Ectodermal cell (in vitro differentiated cells): ENCODE measurements at regions not wholly inside any gene's neighbourhood (a gene's known extent, or its start where the extent isn't known, plus 50 kb on each side); places are given as distances from the start of the nearest gene placed in this dataset.
"Not testable (repeated sequence)": the region's sequence is repeated elsewhere in the genome, so short reads cannot be mapped to it uniquely, and the experiment has no call there.

Source experiments
- H3K27ac ChIP-seq: 2 replicates; pipeline ENCODE4 v1.7.0; 2013; ENCODE audit warnings: mild to moderate bottlenecking, low read depth, low read length; ENCODE audit not compliant: insufficient read depth, poor library complexity, severe bottlenecking
- H3K27me3 ChIP-seq: 2 replicates; pipeline ENCODE4 v1.7.0; 2013; ENCODE audit warnings: mild to moderate bottlenecking, low read length; ENCODE audit not compliant: insufficient read depth, control insufficient read depth, poor library complexity, severe bottlenecking
- H3K36me3 ChIP-seq: one replicate; pipeline ENCODE4 v1.7.0; 2013; ENCODE audit warnings: low read length; ENCODE audit not compliant: control insufficient read depth, insufficient read depth
- H3K4me1 ChIP-seq: one replicate; pipeline ENCODE4 v1.7.0; 2013; ENCODE audit warnings: low read length; ENCODE audit not compliant: control insufficient read depth, insufficient read depth
- H3K4me3 ChIP-seq: 2 replicates; pipeline ENCODE4 v1.7.0; 2013; ENCODE audit warnings: low read depth, low read length, control low read depth; ENCODE audit not compliant: insufficient read depth
- H3K9me3 ChIP-seq: 2 replicates; pipeline ENCODE4 v1.7.0; 2013; ENCODE audit warnings: mild to moderate bottlenecking, low read length, moderate library complexity; ENCODE audit not compliant: control insufficient read depth
- WGBS, 2 experiments: methylation state at CpG; one replicate each; pipeline ENCODE4 v1.1.7; 2013; ENCODE audit warnings: missing lambda C conversion rate in 2 of 2; 5-methylcytosine and 5-hydroxymethylcytosine counted together

GRCh38 chr4:161277150-161277787, 886.5 kb downstream of the FSTL5 start:
- H3K4me3 ChIP-seq, H3K4me1 ChIP-seq: not testable (repeated sequence)

GRCh38 chr4:161273607-161274006, 890.2 kb downstream of the FSTL5 start:
- no peak overlapping the region for H3K27ac ChIP-seq
- 97% methylated on average over 1 to 2 of the region's 2 CpGs for WGBS, 2 experiments
- H3K4me3 ChIP-seq, result no peak overlapping the region
- no peaks in the 10 kb centered on the region for H3K9me3 ChIP-seq
- H3K36me3 ChIP-seq, result no peaks in the 10 kb centered on the region
- no peaks in the 10 kb centered on the region for H3K27me3 ChIP-seq
- no peaks in the 10 kb centered on the region for H3K4me1 ChIP-seq

More at GRCh38 chr4:161277150-161277787, 886.5 kb downstream of the FSTL5 start:
- not testable (repeated sequence) for H3K27me3 ChIP-seq, H3K36me3 ChIP-seq, H3K9me3 ChIP-seq, H3K27ac ChIP-seq
- WGBS, 2 experiments, result 96% methylated on average over 44 of the region's 44 CpGs

GRCh38 chr4:161260819-161261218, 903.0 kb downstream of the FSTL5 start:
- Histone ChIP-seq H3K4me3 (no peak overlapping the region), H3K9me3 (no peaks in the 10 kb centered on the region), H3K27ac (no peak overlapping the region), H3K36me3 (no peaks in the 10 kb centered on the region), H3K27me3 (no peaks in the 10 kb centered on the region), H3K4me1 (no peaks in the 10 kb centered on the region)
- WGBS, 2 experiments, result no CpG with 5 or more reads among the region's 1 CpG

DNA sequence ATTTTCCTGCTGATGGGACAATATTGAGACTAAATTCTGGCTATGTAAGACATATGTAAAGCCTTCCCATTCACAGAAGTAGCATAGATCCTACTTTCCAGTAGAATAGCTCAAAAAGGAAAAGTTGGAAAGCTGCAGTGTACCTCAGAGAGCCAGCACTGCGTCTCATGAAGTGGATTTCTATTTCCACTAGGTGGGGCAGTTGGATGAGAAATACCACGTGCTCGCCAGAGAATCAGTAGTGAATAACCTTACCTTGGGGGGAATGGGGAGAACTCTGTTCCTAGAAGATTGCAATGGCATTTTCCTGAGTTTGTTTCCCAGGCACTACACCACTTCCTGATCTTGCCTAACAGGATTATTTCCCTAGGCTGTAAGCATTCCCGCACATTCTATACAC, 907.1 kb downstream of the FSTL5 start:
- H3K4me3 ChIP-seq, result no peak overlapping the region
- H3K27ac ChIP-seq, result no peak overlapping the region
- 90 to 93% methylated on average over 4 of the region's 4 CpGs for WGBS, 2 experiments
- no peaks in the 10 kb centered on the region for H3K36me3 ChIP-seq
- H3K9me3 ChIP-seq, result peaks cover 6% of the 10 kb centered on the region
- no peaks in the 10 kb centered on the region for H3K27me3 ChIP-seq
- no peaks in the 10 kb centered on the region for H3K4me1 ChIP-seq

DNA sequence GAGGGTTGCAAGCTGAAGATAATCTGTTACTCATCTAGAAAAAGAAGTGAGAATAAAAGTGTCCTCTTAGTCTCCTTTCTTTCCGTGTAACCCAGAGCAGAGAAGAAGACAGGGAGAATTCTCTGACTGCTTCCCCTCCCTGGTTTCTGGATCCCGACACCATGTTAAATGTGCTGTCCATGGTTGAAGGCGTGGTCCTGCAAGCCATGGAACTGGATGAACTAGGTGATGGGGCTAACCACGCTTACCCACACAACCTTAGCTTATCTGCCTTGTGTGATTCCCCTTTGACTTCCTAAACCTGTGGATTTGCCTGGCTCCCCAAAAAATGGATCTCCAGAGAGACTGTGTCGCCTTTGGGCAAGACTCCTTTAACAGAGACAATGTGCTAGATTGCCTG, 907.6 kb downstream of the FSTL5 start:
- Histone ChIP-seq H3K4me3 (no peak overlapping the region), H3K36me3 (no peaks in the 10 kb centered on the region), H3K27ac (no peak overlapping the region), H3K9me3 (peaks cover 6% of the 10 kb centered on the region), H3K27me3 (no peaks in the 10 kb centered on the region), H3K4me1 (no peaks in the 10 kb centered on the region)
- 89 to 96% methylated on average over 5 of the region's 5 CpGs for WGBS, 2 experiments

DNA sequence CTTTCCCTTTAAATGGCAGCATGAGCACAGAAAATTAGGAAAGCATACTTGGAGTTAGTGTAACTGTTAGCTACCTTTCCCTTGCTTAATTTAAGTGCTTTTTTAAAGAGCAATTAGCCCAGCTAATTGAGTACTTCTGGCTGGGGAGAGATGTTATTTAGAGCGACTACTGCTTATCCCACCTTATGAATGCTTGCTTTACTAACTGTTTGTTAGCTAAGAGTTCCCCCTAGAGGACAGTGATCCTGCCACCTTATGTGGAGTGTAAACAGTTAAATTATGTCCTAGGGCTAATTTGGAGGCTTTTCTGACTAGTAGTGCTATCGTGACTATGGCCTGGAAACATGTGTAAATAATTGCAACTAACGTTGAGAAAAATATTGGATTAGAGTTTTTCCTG, 909.4 kb downstream of the FSTL5 start:
- 88 to 96% methylated on average over 3 of the region's 3 CpGs for WGBS, 2 experiments

DNA sequence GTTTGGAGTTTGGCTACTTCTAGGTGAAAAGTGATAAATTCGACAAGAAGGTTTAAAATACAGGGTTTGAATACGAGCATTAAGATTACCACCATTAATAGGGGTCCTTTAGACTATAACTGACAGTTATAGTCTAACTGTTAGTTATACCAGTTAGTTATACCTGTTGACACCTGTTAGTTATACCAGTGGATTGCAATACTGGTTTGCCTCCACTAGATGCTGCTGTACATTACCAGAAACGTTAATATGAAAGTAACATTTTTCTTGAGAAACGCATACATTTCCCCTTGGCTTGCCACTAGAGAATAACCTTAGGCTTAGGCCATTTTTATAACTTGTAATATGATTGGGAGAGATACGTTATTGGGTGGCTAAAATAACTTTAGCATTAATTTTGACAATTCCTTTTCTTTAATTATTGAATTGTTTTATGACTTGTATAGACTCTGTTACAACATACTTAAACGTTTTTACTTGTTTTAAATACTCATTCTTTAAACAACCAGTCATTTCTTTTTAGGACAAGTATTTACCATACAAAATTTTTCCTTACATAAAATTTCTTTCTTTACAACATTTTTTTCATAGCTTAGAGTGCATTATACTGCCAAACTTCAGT, 911.2 kb downstream of the FSTL5 start:
- H3K27ac ChIP-seq, result no peak overlapping the region
- WGBS, 2 experiments, result 85 to 94% methylated on average over 4 to 6 of the region's 6 CpGs
- H3K36me3 ChIP-seq, result no peaks in the 10 kb centered on the region
- H3K27me3 ChIP-seq, result no peaks in the 10 kb centered on the region
- no peak overlapping the region for H3K4me3 ChIP-seq
- H3K4me1 ChIP-seq, result no peaks in the 10 kb centered on the region
- H3K9me3 ChIP-seq, result peaks cover 6% of the 10 kb centered on the region

More for the DNA sequence above, 909.4 kb downstream of the FSTL5 start:
- Histone ChIP-seq H3K4me3 (no peak overlapping the region), H3K9me3 (peaks cover 6% of the 10 kb centered on the region), H3K4me1 (no peaks in the 10 kb centered on the region), H3K27ac (no peak overlapping the region), H3K36me3 (no peaks in the 10 kb centered on the region), H3K27me3 (no peaks in the 10 kb centered on the region)

DNA sequence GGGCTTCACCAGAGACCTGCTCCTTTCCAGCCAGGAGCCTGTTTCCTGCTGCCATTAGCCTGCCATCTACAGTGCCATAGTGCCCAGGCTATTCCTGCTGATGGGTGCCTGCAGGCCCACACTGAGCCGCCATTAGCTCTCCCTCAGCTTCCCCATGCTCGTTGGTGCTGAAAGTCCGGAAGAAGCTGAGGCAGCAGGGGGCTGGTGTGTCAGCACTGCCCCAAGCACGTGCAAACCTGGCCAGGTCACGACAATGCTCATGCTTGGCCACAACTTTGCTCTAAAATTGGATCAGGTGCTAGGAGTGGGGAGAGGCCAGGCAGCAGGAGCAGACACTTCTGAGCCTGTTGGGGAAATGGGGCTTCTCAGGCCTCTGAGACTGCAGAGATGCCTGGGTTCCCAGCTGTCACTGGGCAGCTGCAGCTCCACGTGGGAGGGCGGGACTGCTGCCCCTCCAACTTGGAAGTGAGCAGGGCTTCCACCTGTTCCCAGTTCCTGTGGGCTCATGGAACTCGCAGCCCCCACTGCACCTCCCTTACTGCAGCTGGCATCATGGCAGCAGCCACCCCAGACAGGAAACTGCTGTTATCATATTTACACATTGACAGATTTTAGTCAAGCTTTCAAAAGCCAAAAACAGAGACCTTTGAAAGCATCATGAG, 913.9 kb downstream of the FSTL5 start:
- Histone ChIP-seq H3K27me3 (no peaks in the 10 kb centered on the region), H3K4me1 (no peaks in the 10 kb centered on the region), H3K36me3 (no peaks in the 10 kb centered on the region), H3K27ac (no peak overlapping the region), H3K4me3 (no peak overlapping the region), H3K9me3 (peaks cover 1% of the 10 kb centered on the region)
- 95 to 96% methylated on average over 8 of the region's 8 CpGs for WGBS, 2 experiments

DNA sequence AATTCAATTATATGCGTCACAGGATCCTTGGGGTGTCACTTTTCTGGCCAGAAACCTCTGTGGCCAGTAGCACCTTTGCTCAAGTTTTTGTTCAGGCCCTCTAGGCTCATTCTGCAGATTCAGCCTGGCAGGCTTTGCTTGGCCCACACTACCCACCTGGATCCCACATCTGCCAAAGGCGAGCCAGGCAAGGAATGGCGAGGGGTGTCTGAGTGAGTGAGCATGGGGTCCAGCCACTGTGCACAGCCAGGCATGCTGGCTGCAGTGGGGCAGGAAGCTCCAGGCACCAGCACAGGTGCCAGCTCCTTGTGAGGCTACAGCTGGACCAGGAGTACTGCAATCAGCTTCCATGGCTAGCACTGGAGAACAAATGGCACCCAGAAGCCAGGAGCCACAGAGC, 914.9 kb downstream of the FSTL5 start:
- WGBS, 2 experiments, result 98 to 99% methylated on average over 3 of the region's 3 CpGs
- no peaks in the 10 kb centered on the region for H3K4me1 ChIP-seq
- no peak overlapping the region for H3K27ac ChIP-seq
- no peaks in the 10 kb centered on the region for H3K9me3 ChIP-seq
- no peaks in the 10 kb centered on the region for H3K36me3 ChIP-seq
- no peaks in the 10 kb centered on the region for H3K27me3 ChIP-seq
- H3K4me3 ChIP-seq, result no peak overlapping the region

- Histone ChIP-seq H3K9me3 (no peaks in the 10 kb centered on the region), H3K27me3 (no peaks in the 10 kb centered on the region), H3K4me1 (no peaks in the 10 kb centered on the region), H3K36me3 (no peaks in the 10 kb centered on the region), H3K27ac (no peak overlapping the region), H3K4me3 (no peak overlapping the region)
- 88 to 100% methylated on average over 1 of the region's 1 CpG for WGBS, 2 experiments
These were observed 916.0 kb downstream of the FSTL5 start for GRCh38 chr4:161247831-161248230.
